ENCODE measurements at regions not wholly inside any gene's neighbourhood (a gene's known extent, or its start where the extent isn't known, plus 50 kb on each side); places are given as distances from the start of the nearest gene placed in this dataset.
"Not testable (repeated sequence)": the region's sequence is repeated elsewhere in the genome, so short reads cannot be mapped to it uniquely, and the experiment has no call there.

DNA sequence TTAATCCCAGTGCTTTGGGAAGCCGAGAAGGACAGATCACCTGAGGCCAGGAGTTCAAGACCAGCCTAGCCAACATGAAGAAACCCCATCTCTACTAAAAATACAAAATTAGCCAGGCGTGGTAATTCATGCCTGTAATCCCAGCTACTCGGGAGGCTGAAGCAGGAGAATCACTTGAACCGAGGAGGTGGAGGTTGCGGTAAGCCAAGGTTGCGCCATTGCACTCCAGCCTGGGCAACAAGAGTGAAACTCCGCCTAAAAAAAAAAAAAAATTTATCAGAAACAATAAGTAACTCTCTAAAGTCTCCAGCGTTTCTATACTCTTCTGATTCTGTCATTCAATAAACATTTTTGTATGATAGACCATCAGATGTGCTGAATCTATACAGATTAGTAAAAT is 55.7 kb upstream of the FNDC3B start:
- not testable (repeated sequence) for H3K4me1 ChIP-seq (ENCODE audit: control insufficient read depth, insufficient read depth, low read length); H3K4me2 ChIP-seq (ENCODE audit: low read length); H3K4me3 ChIP-seq (ENCODE audit: low read length); H3K9me3 ChIP-seq (replicated peaks; ENCODE audit: low read length); H3K9ac ChIP-seq (ENCODE audit: low read depth, low read length); H3K27me3 ChIP-seq (ENCODE audit: control insufficient read depth, insufficient read depth, low read length); H3K36me3 ChIP-seq (ENCODE audit: insufficient read depth, low read length)

DNA sequence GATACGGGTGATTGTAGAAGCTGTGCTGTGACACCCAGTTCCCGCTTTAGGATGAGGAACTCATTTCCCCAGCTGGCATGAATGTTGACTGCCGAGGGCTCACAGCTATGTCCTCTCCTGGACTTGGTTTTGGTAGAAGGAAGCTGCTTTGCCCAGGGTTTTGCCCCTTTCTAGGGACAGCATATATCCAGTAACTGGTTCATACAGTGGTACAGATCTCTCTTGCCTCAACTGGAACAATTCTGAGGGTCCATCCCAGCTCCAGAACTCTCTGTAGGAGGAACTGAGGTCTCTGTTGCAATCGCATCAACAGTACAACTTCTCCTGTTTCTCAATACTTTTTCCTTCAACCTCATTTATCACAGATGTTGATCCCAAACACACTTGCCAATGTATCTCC is 54.5 kb upstream of the FNDC3B start:
- Histone ChIP-seq H3K4me3 (ENCODE audit: low read length) (no peak overlapping the region), H3K9ac (ENCODE audit: low read depth, low read length) (no peak overlapping the region), H3K4me1 (ENCODE audit: control insufficient read depth, insufficient read depth, low read length) (no peaks in the 10 kb centered on the region), H3K36me3 (ENCODE audit: insufficient read depth, low read length) (no peaks in the 10 kb centered on the region), H3K4me2 (ENCODE audit: low read length) (no peak overlapping the region), H3K9me3 (replicated peaks; ENCODE audit: low read length) (no peaks in the 10 kb centered on the region), H3K27me3 (ENCODE audit: control insufficient read depth, insufficient read depth, low read length) (no peaks in the 10 kb centered on the region)

DNA sequence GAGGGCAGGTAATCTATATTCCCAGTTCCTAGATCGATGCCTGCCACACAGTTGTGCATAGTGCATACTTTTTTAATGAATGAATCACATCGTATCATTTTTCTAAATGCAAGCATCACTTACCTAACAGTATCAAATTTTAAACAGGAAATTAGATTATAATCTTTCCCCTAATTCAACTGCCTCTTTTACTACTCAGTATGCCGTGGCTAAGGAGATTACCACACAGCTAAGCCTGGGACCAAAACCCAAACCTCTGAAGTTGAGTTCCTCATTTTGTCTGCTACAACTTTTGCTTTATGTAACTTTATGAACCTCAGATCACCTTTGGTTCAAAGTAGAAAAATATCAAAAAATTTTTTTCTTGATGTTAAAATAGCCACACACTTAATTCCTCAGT is 53.2 kb upstream of the FNDC3B start:
- no peak overlapping the region for H3K9ac ChIP-seq (ENCODE audit: low read depth, low read length)
- no peaks in the 10 kb centered on the region for H3K36me3 ChIP-seq (ENCODE audit: insufficient read depth, low read length)
- no peak overlapping the region for H3K4me2 ChIP-seq (ENCODE audit: low read length)
- no peak overlapping the region for H3K4me3 ChIP-seq (ENCODE audit: low read length)
- H3K9me3 ChIP-seq (replicated peaks; ENCODE audit: low read length) = no peaks in the 10 kb centered on the region
- no peaks in the 10 kb centered on the region for H3K27me3 ChIP-seq (ENCODE audit: control insufficient read depth, insufficient read depth, low read length)
- H3K4me1 ChIP-seq (ENCODE audit: control insufficient read depth, insufficient read depth, low read length) = no peaks in the 10 kb centered on the region

DNA sequence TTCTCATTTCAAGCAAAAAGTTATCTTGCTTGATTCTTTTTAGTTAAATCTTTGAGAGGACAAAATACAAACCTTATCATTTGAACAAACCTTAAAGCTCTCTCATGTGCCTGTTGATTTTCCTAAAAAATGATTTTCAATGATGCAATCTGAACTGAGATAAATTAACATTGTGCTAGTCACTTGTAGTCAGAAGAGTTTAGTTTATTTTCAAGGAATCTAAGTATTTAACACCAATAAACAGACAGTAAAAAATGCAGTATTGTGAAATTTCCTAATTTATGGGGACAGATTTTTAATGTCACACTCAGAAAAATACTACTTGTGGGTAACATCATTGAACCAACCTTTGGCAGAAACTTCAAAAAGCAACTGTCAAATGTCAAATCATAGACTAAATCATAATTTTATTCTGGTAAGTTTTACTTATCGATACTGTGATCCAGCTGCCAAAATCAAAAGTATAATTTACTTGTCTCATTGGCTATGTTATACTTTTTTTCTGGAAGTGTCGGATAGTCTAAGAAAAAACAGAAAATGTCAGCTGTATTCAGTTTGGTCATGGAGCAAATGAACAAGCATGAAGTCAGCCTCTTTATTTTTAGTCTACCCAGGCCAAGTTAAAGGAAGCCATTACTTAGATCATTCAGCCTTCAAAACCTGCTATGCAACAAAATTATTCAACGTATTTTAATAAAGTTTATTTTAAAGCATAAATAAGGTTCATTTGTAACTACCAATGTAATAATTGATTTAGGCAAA is 52.4 kb upstream of the FNDC3B start:
- H3K9ac ChIP-seq (ENCODE audit: low read depth, low read length) = no peak overlapping the region
- H3K36me3 ChIP-seq (ENCODE audit: insufficient read depth, low read length) = no peaks in the 10 kb centered on the region
- no peak overlapping the region for H3K4me2 ChIP-seq (ENCODE audit: low read length)
- no peak overlapping the region for H3K4me3 ChIP-seq (ENCODE audit: low read length)
- no peaks in the 10 kb centered on the region for H3K9me3 ChIP-seq (replicated peaks; ENCODE audit: low read length)
- H3K27me3 ChIP-seq (ENCODE audit: control insufficient read depth, insufficient read depth, low read length) = no peaks in the 10 kb centered on the region
- H3K4me1 ChIP-seq (ENCODE audit: control insufficient read depth, insufficient read depth, low read length) = no peaks in the 10 kb centered on the region
